Left colon (tissue), 2 donors: ENCODE measurements at regions not wholly inside any gene's neighbourhood (a gene's known extent, or its start where the extent isn't known, plus 50 kb on each side); places are given as distances from the start of the nearest gene placed in this dataset.

Source experiments
- ATAC-seq: fragments of 200-7000 bp; cut with Tn5 transposase; one replicate; pipeline ENCODE4 v1.9.1; 2020; ENCODE audit warnings: mild to moderate bottlenecking, moderate library complexity
- DNase-seq, 2 donors: peaks; one replicate each; pipeline ENCODE4 v3.0.0-alpha.2; 2020
- intact Hi-C, 2 donors: fragments of 100-400 bp; cut with DNase I in 1 of 2; cut with micrococcal nuclease in 1 of 2; formaldehyde crosslinking; loops; one replicate each; pipeline versions ENCODE4 v1.11.2 to v1.14.0; 2022; cut with DNase I, micrococcal nuclease
- donor health status: DM: no; HTN: no; CAD: no.
- donor health status: DM: yes; HTN: yes; CAD: no.

GRCh38 chr5:4114452-4114851 is 518.8 kb downstream of the IRX1 start:
- DNase-seq (no peak), ATAC-seq (no peak)
- intact Hi-C loops: no loop called here

GRCh38 chr5:4116834-4117233 is 521.2 kb downstream of the IRX1 start:
- DNase-seq (no peak), ATAC-seq (no peak)
- intact Hi-C loops: no loop called here

GRCh38 chr5:4124221-4124970 is 528.8 kb downstream of the IRX1 start:
- intact Hi-C loops: no loop called here
- no peak for ATAC-seq
- no peak for DNase-seq

- ATAC-seq (no peak), DNase-seq (no peak)
- intact Hi-C loops: no loop called here
These were observed 533.4 kb downstream of the IRX1 start for GRCh38 chr5:4128994-4129393.

GRCh38 chr5:4129523-4129922 is 533.9 kb downstream of the IRX1 start:
- intact Hi-C loops: no loop called here
- DNase-seq (no peak), ATAC-seq (no peak)

- DNase-seq (no peak), ATAC-seq (no peak)
- intact Hi-C loops: no loop called here
These were observed 535.2 kb downstream of the IRX1 start for GRCh38 chr5:4130819-4131218.

- intact Hi-C loops: no loop called here
- ATAC-seq (no peak), DNase-seq (no peak)
These were observed 542.1 kb downstream of the IRX1 start for GRCh38 chr5:4137781-4138180.

GRCh38 chr5:4142842-4143241 is 547.2 kb downstream of the IRX1 start:
- intact Hi-C loops: no loop called here
- no peak for ATAC-seq

GRCh38 chr5:4144411-4145007 is 548.9 kb downstream of the IRX1 start:
- no peak for DNase-seq
- ATAC-seq: no peak
- intact Hi-C loops: no loop called here

More at GRCh38 chr5:4142842-4143241, 547.2 kb downstream of the IRX1 start:
- DNase-seq: no peak

- intact Hi-C loops: no loop called here
- no peak for ATAC-seq
- DNase-seq: no peak
These were observed 549.9 kb downstream of the IRX1 start for GRCh38 chr5:4145511-4145910.

GRCh38 chr5:4148009-4148408 is 552.4 kb downstream of the IRX1 start:
- no peak for DNase-seq
- intact Hi-C loops: no loop called here
- ATAC-seq: no peak

GRCh38 chr5:4150067-4150466 is 554.4 kb downstream of the IRX1 start:
- DNase-seq: no peak
- intact Hi-C loops: no loop called here
- no peak for ATAC-seq

GRCh38 chr5:4156153-4156552 is 560.5 kb downstream of the IRX1 start:
- DNase-seq (no peak), ATAC-seq (no peak)
- intact Hi-C loops: no loop called here

- ATAC-seq: no peak
- no peak for DNase-seq
- intact Hi-C loops: no loop called here
These were observed 561.3 kb downstream of the IRX1 start for GRCh38 chr5:4156889-4157288.

- intact Hi-C loops: no loop called here
- no peak for DNase-seq
These were observed 563.3 kb downstream of the IRX1 start for GRCh38 chr5:4158750-4159447.

GRCh38 chr5:4159681-4160080 is 564.0 kb downstream of the IRX1 start:
- intact Hi-C loops: no loop called here
- ATAC-seq (no peak), DNase-seq (no peak)

More at GRCh38 chr5:4158750-4159447, 563.3 kb downstream of the IRX1 start:
- no peak for ATAC-seq

- intact Hi-C loops: no loop called here
- DNase-seq: no peak
- no peak for ATAC-seq
These were observed 568.5 kb downstream of the IRX1 start for GRCh38 chr5:4164167-4164566.

GRCh38 chr5:4180703-4181102 is 585.1 kb downstream of the IRX1 start:
- ATAC-seq (no peak), DNase-seq (no peak)
- intact Hi-C loops: no loop called here

- no peak for DNase-seq
- no peak for ATAC-seq
- intact Hi-C loops: no loop called here
These were observed 586.5 kb downstream of the IRX1 start for GRCh38 chr5:4182144-4182543.

- ATAC-seq (no peak), DNase-seq (no peak)
- intact Hi-C loops: no loop called here
These were observed 589.5 kb downstream of the IRX1 start for GRCh38 chr5:4185127-4185526.
